Renal pelvis (tissue), 1 donor: ENCODE measurements at regions not wholly inside any gene's neighbourhood (a gene's known extent, or its start where the extent isn't known, plus 50 kb on each side); places are given as distances from the start of the nearest gene placed in this dataset.
"Not testable (repeated sequence)": the region's sequence is repeated elsewhere in the genome, so short reads cannot be mapped to it uniquely, and the experiment has no call there.

Source experiments
- DNase-seq: peaks from one replicate; pipeline ENCODE4 v3.0.0-alpha.2; 2013

DNA sequence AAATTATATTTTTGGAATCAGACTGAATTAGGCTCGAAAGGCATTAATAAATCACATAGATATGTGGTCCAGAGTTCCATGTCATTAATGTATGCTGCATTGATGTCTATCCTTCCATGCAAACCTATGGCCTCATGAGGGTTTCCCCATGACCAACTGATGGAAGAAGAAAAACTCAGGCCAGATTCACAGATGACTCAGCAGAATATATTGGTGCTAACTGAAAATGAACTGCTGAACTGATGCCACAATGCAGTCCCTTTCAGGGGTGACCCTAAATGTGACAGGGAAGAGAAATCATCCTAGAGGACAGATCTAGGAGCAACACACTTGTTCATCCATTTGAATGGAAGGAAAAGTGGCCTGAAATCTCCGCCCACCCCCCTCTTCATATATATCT lies 110.5 kb upstream of the KCND3 start:
- DNase-seq = no peak

DNA sequence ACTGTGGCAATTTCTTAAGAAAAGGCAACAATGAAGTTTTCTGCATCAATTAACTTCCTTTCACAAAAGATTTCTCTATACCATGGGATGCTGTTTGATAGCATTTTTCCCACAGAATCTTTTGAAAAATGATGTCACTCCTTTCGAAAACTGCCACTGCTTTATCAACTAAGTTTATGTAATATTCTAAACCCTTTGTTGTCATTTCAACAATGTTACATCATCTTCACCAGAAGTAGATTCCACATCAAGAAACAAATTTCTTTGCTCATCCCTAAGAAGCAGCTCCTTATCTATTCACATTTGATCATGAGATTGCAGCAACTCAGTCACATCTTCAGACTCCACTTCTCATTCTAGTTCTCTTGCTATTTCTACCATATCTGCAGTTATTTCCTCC lies 116.1 kb upstream of the KCND3 start:
- DNase-seq = no peak

DNA sequence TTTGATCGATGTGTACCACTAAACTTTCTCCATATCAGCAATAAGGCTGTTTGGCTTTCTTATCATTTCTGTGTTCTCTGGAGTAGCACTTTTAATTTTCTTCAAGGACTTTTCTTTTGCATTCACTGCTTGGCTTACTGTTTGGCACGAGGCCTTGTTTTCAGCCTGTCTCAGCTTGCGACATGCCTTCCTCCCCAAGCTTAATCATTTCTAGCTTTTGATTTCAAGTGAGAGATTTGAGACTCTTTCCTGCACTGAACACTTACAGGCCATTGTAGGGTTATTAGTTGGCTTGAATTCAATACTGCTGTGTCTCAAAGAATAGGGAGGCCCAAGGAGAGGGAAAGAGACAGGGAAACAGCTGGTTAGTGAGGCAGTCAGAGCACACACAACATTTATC lies 120.6 kb upstream of the KCND3 start:
- no peak for DNase-seq

DNA sequence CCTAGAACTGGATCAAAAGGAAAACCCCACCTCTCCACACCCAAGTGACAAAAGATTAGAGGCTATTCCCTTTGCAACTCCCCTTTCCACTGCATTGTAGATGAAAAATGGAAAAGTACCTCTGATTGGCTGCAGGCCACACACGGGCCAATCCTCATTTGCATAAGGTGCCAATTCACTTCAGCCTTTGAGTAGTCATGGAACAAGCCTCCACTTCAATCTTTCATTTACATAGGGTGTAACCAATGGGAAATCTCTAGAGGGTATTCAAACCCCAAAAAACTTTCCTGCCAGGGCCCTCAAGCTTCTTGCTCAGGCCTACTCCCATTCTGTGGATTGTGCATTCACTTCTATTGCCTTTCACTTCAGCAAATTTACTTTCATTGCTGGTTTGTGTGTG lies 122.3 kb upstream of the KCND3 start:
- DNase-seq = no peak

DNA sequence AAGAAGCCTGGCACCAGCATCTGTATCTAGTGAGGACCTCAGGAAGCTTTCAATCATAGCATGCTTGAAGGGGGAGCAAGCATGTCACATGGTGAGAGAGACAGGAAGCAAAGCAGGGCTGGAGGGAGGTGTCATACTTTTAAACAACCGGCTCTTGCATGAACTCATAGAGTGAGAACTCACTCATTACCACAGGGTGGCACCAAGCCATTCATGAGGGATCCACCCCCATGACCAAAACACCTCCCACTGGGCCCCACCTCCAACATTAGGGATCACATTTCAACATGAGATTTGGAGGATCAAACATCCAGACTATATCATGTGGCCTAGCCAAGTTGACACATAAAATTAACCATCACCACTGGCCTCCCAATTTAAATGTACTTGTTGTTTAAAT lies 125.1 kb upstream of the KCND3 start:
- no peak for DNase-seq

DNA sequence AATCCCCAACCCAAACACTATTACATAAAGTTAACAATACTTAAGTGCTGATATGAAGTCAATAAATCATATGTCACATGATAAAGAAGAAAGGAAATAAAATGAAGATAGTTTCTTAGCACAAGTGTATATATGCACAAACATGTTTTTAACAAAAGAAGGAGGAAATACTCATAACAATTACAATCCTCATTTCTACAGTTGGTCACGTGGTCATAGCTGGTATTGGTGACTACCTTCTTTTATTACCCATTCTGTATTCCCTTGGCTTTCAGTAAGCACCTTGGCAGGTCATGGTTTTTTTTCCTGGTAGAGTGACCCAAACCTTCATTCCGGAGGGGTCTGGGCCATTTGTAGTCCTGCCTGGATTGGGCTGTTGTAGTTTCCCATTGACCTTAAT lies 137.1 kb upstream of the KCND3 start:
- DNase-seq = no peak

DNA sequence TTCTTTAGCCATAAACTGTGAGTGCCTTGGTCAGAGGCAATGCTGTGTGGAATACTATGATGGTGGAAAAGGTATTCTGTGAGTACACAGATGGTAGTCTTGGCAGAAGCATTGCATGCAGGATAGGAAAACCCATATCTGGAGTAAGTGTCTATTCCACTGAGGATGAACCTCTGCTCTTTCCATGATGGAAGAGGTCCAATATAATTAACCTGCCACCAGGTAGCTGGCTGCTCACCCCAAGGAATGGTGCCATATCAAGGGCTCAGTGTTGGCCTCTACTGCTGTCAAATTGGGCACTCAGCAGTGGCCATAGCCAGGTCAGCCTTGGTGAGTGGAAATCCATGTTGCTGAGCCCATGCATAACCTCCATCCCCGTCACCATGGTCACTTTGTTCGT lies 138.1 kb upstream of the KCND3 start:
- DNase-seq = not testable (repeated sequence)

DNA sequence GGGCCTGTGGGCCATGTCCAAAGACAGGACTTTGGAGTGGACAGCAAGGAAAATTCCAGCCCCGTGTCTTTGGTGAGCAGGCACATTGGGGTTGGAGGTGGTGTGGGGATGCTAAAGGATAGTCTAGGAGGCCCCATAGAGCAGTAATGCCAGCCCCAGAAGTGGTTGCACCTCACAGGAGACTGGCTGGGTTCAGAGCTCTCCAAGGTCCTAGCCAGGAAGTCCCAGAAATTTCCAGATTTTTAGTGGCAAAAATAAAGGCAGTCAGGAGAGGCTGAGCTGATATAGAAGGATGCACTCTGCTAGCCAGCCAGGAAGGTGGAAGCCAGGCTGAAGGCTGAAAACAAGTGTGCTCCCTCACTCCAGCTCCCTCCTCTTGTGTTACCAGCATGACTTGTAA lies 144.0 kb upstream of the KCND3 start:
- no peak for DNase-seq

DNA sequence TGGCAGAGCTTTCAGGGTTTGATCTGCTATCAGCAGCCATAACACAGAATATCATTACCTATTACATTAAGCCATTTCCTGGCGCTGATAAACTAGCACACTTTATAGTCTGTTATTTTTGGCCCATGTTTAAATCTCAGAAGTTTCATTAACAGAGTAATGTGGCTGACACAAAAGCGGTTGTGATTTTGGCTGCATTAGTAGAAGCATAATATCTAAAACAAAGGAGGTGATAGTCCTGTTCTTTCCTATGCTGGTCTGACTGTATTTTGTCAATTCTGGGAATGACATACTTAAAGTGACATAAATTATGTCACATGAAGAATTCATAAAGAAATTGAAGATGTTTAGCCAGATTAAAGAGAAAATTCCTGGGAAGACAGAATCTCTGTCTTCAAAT lies 151.3 kb upstream of the KCND3 start:
- no peak for DNase-seq

DNA sequence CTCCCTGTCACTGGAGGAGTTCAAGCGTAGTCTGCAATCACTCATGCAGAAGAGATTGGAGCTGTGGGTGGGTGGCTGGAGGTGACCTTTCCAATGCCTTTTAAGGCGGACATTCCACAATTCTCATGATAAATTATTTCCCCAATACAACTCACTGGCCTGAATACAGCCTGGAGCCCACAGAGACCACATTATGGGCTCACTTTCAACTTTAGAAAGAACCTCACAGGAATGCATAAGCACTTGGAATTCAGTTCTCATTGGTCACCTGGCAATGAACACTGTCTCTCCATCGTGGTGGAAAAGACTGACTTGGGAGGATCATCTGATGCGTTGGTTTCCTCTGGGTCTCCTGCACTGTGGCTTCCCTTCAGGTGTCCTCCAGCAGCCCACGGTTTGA lies 151.8 kb upstream of the KCND3 start:
- DNase-seq = no peak

DNA sequence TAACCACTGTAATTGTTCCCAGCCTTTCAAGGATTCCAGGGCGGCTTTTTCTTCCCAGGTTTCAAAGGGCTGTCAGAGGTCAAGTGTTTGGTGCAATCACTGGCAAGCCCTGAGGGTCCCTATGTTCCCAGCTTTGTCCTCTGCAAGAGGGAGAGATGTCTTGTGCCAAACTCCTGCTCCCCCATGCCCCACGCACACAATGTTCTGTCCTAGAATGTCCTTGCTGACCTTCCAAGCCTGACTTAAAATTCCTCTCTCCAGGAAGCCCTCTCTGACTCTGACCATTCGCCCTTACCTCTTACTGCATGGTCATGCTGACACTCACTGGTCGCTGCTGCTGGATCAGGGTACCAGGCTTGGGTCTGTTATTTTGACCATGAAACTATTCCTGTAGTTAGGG lies 152.5 kb upstream of the KCND3 start:
- peak; percentile 14 for DNase-seq

DNA sequence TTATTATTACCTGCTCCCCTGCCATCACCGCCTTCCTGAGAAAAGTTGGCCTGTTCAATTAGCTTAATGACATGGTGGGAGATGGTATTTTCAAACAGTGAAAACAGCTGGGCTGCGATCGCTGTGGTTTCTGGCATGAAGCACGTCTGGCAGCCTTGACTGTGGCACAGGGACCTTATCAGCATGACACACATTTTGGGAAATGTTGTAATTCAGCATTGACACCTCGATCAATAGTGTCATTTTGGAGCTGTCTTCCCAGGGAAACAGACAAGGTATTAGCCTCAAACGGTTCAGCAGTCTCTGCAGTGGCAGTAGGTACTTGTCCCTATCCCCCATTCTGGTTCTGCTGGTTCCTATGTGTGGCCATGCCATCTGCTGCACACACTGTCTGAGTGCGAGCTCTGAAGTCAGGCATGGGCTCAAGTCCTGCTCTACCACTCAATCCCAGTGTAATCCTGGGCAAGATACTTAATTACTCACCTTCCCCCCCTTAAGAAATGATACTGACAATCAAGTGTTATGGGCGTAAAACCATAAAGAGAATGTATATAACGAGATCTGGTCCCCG lies 154.5 kb upstream of the KCND3 start:
- DNase-seq = no peak

DNA sequence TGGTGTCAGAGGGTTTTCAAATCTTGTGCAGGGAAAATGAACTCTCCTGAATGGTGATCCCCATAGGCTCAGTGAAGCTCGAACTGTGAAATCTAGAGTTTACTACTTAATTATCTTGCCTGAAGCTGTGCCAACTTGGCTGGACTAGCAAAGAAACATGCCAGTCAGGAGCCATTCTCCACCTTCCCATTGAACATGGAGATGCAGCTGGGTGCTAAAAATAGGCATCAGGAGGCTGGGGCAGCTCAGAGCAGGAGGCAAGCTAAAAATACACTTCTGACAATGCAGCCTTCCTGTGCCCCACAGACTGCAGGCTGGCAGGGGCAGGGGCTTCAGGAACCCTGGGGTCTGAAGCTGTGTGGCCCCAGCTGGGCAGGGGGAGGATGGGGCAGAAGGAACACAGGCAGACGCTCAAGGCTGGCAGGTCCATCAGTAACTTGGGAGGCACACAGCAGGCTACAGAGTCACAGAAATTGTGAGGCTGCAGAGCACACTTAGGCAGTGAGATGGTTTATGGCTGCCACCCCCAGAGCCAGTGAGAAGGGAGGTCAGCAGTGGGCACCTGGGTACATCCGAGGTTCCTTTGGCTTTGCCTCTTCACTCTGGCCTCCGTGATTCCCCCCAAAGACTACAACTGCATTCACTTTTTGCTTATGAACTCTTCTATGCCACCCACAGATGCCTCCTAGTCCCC lies 155.4 kb upstream of the KCND3 start:
- DNase-seq = no peak

DNA sequence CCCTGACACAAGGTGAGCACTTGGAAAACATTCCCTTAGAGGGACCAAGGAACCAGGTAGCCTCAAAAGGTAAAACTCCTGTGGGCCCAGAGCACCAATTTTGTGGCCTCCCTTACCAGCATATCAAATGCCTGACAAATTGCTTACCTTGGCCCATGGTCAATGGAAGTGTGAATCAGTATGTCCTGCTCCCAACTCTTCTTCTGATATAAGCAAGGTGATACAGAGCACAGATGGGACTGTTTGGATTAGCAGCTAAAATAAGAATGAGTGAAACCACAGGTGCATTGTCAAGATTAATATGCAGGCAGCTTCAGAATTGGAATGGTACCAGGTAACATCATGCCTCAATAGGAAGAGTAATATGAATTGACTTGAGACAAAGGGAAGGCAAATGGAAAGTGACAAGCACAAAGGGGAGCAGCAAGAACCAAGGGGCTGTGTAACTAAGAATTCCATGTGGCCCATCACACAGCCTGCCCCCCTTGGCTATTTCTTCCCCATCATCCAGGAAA lies 156.8 kb upstream of the KCND3 start:
- no peak for DNase-seq

DNA sequence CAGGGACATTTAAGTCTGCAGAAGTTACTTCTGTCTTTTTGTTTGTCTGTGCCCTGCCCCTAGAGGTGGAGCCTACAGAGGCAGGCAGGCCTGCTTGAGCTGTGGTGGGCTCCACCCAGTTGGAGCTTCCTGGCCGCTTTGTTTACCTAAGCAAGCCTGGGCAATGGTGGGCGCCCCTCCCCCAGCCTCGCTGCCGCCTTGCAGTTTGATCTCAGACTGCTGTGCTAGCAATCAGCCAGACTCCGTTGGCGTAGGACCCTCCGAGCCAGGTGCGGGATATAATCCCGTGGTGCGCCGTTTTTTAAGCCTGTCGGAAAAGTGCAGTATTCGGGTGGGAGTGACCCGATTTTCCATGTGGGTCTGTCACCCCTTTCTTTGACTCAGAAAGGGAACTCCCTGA lies 170.7 kb upstream of the KCND3 start:
- not testable (repeated sequence) for DNase-seq

DNA sequence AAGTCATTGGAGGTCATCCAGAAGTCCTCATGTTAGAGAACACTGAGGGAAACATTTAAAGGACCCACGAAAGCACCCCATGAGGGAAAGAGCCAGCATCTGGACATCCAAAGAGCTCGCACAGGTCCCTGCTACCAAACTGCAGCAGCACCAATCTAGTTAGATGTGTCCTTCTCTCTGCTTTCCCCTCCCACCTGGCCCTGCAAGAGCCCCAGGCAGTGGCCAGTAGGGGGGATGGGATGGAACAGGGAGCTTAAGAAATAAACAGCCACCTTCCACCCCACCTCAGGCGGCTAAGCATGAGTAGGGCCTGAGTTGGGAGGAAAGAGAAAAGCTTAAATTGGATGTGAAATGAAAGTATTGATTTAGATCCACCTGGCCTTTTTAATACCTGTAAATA lies 175.9 kb upstream of the KCND3 start:
- no peak for DNase-seq

DNA sequence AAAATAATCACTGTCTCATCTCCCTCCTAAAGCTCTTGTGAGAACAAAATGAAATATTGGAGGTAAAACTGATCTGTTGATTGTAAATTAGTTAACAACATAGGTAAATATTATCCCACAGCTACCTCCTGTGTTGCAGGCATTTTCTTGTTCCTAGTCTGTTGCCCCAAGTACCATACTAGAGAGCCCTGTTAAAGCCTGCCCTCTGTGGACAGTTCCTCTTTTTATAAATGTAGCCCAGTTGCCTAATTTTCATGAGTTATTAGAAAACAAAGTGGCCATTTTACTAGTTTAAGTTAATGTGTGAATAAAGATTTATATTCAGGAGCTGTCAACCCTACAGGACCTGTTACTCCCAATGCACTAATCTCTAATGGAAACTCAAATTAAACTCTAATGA lies 180.0 kb upstream of the KCND3 start:
- DNase-seq = no peak

DNA sequence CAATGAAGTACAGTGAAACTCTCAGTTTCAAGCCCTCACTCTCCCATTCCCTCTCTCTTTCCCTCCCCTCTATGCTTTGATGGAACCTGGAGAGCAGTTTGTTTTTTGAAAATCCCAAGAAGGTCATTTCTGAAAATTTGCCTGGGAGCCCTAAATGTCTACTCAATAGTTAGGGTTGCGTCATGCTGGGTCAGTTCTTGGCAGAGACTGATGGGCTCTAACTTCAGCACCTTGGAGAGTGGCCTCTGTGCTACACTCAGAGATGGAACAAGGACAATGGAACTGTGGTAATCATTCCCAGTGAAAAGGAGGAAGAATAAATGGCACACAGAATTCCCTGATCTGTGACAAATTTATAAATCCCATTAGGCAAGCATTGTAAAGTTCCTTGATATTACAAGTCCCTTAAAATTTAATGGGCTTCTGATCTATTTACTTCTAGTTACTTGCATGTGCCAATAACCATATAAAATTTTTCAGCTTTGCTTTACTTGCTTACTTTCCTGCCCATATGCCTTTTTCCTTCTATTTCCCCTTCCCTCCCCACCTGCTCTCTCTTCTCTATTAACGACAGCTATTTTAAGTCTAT lies 182.9 kb upstream of the KCND3 start:
- peak; percentile 64 for DNase-seq

DNA sequence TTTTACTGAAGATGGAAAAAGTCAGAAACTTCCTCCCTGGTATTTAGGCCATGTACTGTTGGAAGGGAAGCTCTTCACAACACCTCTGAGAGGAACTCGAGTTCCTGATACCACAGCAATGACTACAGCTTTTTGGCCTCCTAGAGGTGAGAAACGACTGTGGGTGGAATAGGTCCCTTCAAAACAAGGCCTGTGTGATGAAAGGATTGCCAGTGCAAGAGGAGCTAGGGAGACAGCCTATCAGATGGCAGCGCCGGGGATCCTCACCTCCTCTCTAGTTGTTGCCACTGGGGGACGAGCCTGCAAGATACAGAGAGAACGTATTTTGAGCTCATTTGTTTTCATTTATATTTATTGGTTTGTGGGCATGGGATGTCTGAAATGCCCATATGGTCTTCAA lies 187.8 kb upstream of the KCND3 start:
- DNase-seq = no peak

DNA sequence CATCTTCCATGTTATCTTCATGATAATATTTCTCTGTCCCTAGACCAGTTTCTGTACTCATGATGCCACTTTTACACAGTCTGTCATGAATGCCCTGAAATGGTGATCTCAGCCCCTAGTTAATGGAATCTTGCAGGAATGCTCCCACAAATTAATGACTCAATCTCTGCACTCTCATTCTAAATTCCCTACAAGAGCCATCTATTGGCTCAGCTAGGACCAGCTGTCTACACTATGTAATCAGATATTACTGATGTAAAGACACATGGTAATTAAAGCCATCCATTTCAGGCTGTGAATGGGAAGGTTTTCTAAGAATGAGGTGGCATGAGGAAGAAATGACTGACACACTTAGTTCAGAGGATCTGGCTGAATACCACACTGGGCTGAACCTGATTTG lies 199.1 kb upstream of the KCND3 start:
- DNase-seq = no peak

DNA sequence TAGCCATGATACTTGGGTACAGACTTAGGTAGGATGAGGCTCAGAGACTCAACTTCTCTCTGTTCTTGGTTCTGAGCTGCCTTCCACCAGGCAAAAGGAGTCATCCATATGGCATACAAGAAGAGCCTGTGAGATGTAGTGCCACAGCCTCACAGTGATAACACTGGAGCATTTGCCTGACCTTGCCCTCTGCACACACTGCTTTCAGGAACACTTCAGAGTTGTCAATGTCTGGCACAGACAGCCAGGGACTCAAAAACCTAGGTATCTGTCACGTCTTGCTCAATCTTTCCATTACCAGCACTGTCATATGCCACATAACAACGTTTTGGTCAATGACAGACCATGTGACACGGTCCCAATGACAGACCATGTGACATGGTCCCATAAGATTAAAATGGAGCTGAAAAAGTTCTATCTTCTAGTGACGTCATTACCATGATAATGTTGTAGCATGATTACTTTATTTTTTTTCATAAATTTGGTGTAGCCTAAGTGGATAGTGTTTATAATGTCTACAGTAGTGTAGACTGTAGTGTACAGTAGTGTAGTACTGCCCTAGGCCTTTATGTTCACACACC lies 199.9 kb upstream of the CTTNBP2NL start:
- no peak for DNase-seq

DNA sequence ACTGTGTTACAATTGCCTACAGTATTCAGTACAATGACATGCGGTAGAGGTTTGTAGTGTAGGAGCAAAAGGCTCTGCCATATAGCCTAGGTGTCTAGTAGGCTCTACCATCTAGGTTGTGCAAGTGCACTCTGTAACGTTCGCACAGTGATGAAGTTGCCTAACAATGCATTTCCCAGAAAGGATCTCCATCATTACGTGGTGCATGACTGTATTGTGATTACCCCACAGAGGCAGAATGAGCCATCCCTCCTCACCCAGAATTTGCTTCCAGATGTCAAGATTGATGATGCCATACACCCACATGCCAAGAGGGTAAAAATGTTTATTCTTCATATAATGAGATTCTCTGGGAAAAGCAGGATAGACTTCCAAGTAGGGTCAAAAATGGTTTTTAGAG lies 199.3 kb upstream of the CTTNBP2NL start:
- DNase-seq = no peak

DNA sequence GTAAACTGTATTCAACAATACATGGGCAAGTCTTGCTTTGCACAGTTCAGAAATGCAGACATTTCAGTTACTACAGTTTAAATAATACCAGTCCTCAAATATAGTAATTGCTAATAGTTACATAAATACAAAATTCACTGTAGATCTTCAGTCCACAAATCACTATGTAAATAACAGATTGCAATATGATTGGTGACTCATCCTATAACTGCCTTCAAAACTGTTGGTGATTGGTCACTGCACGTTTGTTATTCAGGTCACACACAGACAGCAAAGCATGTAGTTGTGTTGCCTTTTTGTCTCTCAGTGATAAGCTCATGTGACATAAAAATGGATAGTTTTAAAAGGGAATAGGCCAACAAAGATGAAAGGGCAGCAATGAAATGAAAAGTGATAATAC lies 186.5 kb upstream of the CTTNBP2NL start:
- no peak for DNase-seq
